BE2C (cell line): ENCODE measurements at regions not wholly inside any gene's neighbourhood (a gene's known extent, or its start where the extent isn't known, plus 50 kb on each side); places are given as distances from the start of the nearest gene placed in this dataset.

ENCODE experiments used
- DNase-seq: peaks from one replicate; pipeline ENCODE4 v3.0.0-alpha.2; 2020
- H3K27me3 ChIP-seq: fragments of 250-450 bp; sonication (Bioruptor Pico); 2 replicates; pipeline ENCODE4 v1.5.1; 2020; ENCODE audit warnings: mild to moderate bottlenecking
- H3K36me3 ChIP-seq: fragments of 250-450 bp; sonication (Bioruptor Pico); 2 replicates; pipeline ENCODE4 v1.5.1; 2020; ENCODE audit warnings: mild to moderate bottlenecking
- H3K4me1 ChIP-seq: fragments of 250-450 bp; sonication (Bioruptor Pico); 2 replicates; pipeline ENCODE4 v1.5.1; 2020
- H3K4me3 ChIP-seq: 2 replicates; pipeline ENCODE4 v1.5.1; 2011; ENCODE audit warnings: low read depth, low read length
- H3K9me3 ChIP-seq: fragments of 250-450 bp; sonication (Bioruptor Pico); 2 replicates; pipeline ENCODE4 v1.5.1; 2020
- TF ChIP-seq, protein P1 (sequence below): IDR thresholded peaks from 2 replicates; pipeline ENCODE4 v1.5.1; 2012; ENCODE audit warnings: mild to moderate bottlenecking, low read depth, low read length

DNA sequence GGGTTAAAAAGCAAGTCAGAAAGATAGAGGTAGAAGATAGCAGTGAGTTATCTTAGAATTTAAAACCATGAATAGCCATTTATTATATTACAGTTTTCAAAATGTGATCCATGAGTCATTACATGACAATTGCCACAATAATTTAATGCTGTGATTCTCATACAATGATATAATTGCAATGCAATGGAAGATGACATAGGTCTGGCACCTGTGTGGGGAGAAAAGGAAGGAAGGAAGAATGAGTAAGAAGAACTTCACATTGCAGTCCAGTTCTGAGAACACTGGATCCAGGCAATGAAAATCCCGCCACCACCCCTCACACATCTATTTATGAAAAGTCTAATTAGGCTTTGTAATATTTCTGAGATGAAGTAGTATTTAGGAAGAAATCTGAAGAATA, 738.1 kb upstream of the LINC00305 start:
- TF ChIP-seq, protein P1, sequence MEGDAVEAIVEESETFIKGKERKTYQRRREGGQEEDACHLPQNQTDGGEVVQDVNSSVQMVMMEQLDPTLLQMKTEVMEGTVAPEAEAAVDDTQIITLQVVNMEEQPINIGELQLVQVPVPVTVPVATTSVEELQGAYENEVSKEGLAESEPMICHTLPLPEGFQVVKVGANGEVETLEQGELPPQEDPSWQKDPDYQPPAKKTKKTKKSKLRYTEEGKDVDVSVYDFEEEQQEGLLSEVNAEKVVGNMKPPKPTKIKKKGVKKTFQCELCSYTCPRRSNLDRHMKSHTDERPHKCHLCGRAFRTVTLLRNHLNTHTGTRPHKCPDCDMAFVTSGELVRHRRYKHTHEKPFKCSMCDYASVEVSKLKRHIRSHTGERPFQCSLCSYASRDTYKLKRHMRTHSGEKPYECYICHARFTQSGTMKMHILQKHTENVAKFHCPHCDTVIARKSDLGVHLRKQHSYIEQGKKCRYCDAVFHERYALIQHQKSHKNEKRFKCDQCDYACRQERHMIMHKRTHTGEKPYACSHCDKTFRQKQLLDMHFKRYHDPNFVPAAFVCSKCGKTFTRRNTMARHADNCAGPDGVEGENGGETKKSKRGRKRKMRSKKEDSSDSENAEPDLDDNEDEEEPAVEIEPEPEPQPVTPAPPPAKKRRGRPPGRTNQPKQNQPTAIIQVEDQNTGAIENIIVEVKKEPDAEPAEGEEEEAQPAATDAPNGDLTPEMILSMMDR, result no peak
- H3K27me3 ChIP-seq, result no peaks in the 10 kb centered on the region
- H3K4me3 ChIP-seq, result no peak overlapping the region
- DNase-seq, result no peak
- no peaks in the 10 kb centered on the region for H3K9me3 ChIP-seq
- no peaks in the 10 kb centered on the region for H3K36me3 ChIP-seq
- H3K4me1 ChIP-seq, result no peaks in the 10 kb centered on the region

DNA sequence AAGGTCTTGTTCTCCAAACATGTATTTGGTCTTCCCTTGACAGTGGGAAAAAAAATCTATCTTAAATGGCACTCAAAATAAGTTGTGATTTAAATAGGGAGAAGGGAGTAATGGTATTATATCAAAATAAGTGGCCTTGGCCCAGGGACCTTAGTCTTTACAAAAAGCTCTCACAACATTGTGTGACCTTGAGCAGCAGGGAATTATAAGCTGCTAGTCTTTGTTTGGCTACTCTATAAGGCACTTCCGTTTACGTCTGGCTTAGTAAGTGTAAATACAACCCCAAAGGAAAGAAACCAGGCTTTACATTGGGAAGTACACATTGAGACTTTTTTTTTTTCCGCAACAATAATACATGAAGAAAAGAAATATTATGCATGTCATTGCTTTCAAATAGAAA, 734.0 kb upstream of the LINC00305 start:
- no peaks in the 10 kb centered on the region for H3K36me3 ChIP-seq

GRCh38 chr18:64876833-64877232, 727.9 kb upstream of the LINC00305 start:
- Histone ChIP-seq H3K9me3 (no peaks in the 10 kb centered on the region), H3K27me3 (no peaks in the 10 kb centered on the region), H3K4me3 (no peak overlapping the region), H3K36me3 (no peaks in the 10 kb centered on the region), H3K4me1 (no peaks in the 10 kb centered on the region)
- DNase-seq, result no peak
- TF ChIP-seq, protein P1, result no peak

More for the DNA sequence above, 734.0 kb upstream of the LINC00305 start:
- TF ChIP-seq, protein P1, result no peak
- Histone ChIP-seq H3K27me3 (no peaks in the 10 kb centered on the region), H3K4me1 (no peaks in the 10 kb centered on the region), H3K9me3 (no peaks in the 10 kb centered on the region), H3K4me3 (no peak overlapping the region)
- no peak for DNase-seq

- no peaks in the 10 kb centered on the region for H3K4me1 ChIP-seq
- H3K9me3 ChIP-seq, result no peaks in the 10 kb centered on the region
- no peaks in the 10 kb centered on the region for H3K36me3 ChIP-seq
- DNase-seq, result no peak
- no peak overlapping the region for H3K4me3 ChIP-seq
- TF ChIP-seq, protein P1, result no peak
- no peaks in the 10 kb centered on the region for H3K27me3 ChIP-seq
Measured at GRCh38 chr18:64872710-64873458, 724.0 kb upstream of the LINC00305 start.

DNA sequence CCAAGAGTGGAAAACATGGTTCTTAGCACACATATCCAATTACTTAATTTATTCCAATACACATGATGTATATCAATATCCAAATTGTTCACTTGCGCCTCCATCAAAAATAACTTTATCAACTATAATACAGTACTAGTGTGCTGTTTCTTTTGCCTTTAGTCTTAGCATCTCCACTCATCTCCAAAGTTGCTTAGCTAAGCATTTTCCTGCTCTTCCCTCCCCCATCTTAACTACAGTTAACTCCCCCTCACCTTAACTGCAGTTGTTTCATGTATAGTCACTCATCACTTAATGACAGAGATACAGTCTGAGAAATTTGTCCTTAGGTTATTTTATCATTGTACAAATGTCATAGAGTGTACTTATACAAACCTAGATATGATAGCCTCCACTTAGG, 705.2 kb upstream of the LINC00305 start:
- TF ChIP-seq, protein P1, result no peak
- DNase-seq, result no peak
- Histone ChIP-seq H3K9me3 (no peaks in the 10 kb centered on the region), H3K36me3 (no peaks in the 10 kb centered on the region), H3K4me1 (no peaks in the 10 kb centered on the region), H3K27me3 (no peaks in the 10 kb centered on the region), H3K4me3 (no peak overlapping the region)

GRCh38 chr18:64852281-64852680, 703.4 kb upstream of the LINC00305 start:
- no peaks in the 10 kb centered on the region for H3K4me1 ChIP-seq
- no peak for DNase-seq

More at GRCh38 chr18:64852281-64852680, 703.4 kb upstream of the LINC00305 start:
- Histone ChIP-seq H3K9me3 (no peaks in the 10 kb centered on the region), H3K4me3 (no peak overlapping the region), H3K27me3 (no peaks in the 10 kb centered on the region), H3K36me3 (no peaks in the 10 kb centered on the region)
- TF ChIP-seq, protein P1, result no peak
